HG02588 (cell line): ENCODE measurements at regions not wholly inside any gene's neighbourhood (a gene's known extent, or its start where the extent isn't known, plus 50 kb on each side); places are given as distances from the start of the nearest gene placed in this dataset.
"Not testable (repeated sequence)": the region's sequence is repeated elsewhere in the genome, so short reads cannot be mapped to it uniquely, and the experiment has no call there.

Experiments
- ATAC-seq: cut with Tn5 transposase; IDR thresholded peaks from one replicate; pipeline ENCODE4 v1.9.1; 2021; ENCODE audit warnings: mild to moderate bottlenecking, moderate library complexity; ENCODE audit not compliant: unreplicated experiment

GRCh38 chr18:56445422-56445821, 193.0 kb downstream of the TXNL1 start:
- no peak for ATAC-seq

GRCh38 chr18:56444201-56444600, 194.2 kb downstream of the TXNL1 start:
- no peak for ATAC-seq

GRCh38 chr18:56443166-56443907, 195.1 kb downstream of the TXNL1 start:
- ATAC-seq, result no peak

- not testable (repeated sequence) for ATAC-seq
Observed at GRCh38 chr18:56438480-56438879, 199.9 kb downstream of the TXNL1 start.

- ATAC-seq, result no peak
Observed at GRCh38 chr18:56436651-56437050, 201.7 kb downstream of the TXNL1 start.

DNA sequence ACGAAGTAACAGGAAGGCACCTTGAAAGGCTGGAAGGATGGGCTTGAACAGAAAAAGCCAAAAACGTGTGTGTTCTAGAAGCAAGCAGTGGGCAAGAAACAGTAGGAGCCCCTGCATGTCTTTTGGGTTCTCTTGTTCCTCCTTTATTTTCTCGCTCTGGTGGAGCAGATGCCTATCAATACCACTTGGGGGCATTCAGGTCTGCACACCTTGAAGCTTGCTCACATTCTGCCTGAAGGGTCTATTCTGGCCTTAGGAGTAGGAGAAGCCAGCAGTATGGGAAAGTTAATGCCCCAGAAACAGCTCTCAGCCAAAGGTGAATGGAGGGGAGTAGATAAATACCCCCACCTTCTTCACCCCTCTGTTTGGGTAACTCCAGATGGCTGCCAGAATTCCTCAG, 204.5 kb downstream of the TXNL1 start:
- no peak for ATAC-seq

DNA sequence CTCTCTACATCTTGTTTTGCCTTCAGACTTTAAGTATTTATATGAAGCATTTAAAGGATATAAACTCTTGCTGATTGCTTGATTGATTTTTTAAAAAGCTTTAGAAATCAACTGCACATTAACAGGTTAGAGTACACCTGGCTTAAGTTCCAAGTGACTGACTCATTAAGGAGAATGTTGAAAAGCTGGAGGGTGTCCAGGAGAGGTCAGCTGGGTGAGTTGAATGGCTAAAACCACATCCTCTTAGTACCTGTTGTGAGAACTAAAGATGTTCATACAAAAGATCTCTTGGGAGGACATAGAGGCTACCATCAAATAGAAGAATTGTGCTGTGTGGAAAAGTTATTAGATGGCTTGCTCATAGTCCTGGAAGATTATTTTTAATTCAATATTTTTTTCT, 206.8 kb downstream of the TXNL1 start:
- ATAC-seq, result no peak

GRCh38 chr18:56423626-56424025, 214.8 kb downstream of the TXNL1 start:
- no peak for ATAC-seq

GRCh38 chr18:56421647-56422046, 216.7 kb downstream of the TXNL1 start:
- ATAC-seq, result no peak

DNA sequence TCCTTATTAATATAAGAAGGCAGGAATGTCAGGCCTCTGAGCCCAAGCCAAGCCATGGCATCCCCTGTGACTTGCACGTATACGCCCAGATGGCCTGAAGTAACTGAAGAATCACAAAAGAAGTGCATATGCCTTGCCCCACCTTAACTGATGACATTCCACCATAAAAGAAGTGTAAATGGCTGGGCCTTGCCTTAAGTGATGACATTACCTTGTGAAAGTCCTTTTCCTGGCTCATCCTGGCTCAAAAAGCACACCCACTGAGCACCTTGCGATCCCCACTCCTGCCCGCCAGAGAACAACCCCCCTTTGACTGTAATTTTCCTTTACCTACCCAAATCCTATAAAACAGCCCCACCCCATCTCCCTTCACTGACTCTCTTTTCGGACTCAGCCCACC, 217.5 kb downstream of the TXNL1 start:
- ATAC-seq, result not testable (repeated sequence)

- ATAC-seq, result no peak
Observed at GRCh38 chr18:56414357-56414756, 224.0 kb downstream of the TXNL1 start.

- ATAC-seq, result no peak
Observed at GRCh38 chr18:56413862-56414261, 224.5 kb downstream of the TXNL1 start.

DNA sequence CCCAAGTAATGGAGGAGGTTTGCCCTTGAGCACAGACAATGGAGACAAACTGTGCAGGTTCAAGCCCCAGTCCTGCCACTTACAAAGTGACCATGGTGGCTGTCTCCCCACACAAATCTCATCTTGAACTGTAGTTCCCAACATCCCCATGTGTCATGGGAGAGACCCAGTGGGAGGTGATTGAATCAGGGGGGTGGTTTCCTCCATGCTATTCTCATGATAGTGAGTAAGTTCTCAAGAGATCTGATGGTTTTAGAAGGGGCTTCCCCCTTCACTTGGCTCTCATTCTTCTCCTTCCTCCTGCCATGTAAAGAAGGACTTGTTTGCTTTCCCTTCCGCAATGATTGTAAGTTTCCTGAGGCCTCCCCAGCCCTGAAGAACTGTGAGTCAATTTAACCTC, 225.4 kb downstream of the TXNL1 start:
- no peak for ATAC-seq

DNA sequence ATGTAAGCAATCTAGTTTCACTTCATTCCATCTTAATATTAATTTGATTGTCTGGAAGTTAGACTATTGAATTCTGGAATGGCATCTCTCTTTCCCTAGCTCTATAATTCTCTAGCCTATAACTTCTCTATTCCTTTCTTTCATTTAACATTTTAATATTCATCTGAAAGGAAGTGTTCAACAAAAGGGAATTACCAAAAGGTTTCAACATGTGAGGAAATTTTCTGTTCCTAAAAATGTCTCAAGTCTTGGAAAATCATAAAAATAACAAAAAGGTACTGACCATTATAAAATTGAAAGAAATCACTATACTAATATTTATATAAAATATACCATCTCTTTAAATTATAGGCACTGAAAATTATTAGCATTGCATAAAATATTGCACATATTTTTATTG, 228.7 kb downstream of the TXNL1 start:
- no peak for ATAC-seq

DNA sequence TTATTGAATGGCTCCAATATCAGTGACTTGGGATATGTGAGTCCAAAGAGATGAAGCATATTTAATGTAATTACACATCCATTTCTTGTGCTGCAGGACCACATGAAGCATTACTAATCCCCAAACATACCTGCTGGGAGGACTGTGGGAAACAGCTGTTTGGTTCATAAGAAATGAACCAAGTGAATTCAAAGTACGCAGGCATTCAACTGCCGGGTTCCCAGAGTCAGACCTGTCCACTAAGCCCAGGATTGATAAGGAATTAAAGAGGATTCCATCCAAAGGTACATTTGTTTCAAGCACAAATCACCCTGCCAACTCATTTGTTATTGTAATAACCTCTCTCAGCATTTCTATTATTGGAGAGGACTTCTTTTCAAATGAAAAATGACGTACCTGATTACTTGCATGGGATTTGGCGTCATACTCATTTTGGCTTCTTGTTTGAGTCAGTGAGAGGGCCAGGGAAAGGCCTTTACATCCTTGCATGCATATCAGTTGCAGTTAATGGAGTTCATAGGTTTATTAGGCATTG, 230.7 kb downstream of the TXNL1 start:
- no peak for ATAC-seq

GRCh38 chr18:56402872-56403516, 235.4 kb downstream of the TXNL1 start:
- ATAC-seq, result no peak

GRCh38 chr18:56393870-56394269, 244.5 kb downstream of the TXNL1 start:
- no peak for ATAC-seq

- no peak for ATAC-seq
Observed at GRCh38 chr18:56391931-56392590, 246.3 kb downstream of the TXNL1 start.

DNA sequence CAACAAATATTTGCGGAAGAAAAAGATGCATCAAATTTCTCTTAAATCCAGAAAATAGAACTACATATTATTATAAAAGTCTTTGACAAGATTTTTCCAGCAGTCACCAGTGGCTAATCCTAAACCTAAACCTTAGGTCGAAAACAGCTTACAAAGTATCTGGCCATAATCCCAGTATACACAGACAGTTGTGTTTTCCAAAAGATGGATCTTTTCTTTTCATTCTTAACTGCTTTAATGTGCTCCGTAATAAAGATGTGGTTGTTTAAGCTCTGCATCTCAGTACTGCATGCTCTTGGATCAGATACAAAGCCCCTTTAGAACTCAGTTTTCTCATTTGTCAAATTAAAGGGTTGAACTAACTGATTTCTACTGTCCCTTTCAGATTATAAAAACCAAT, 247.8 kb downstream of the TXNL1 start:
- no peak for ATAC-seq

- no peak for ATAC-seq
Observed at GRCh38 chr18:56389190-56389589, 249.2 kb downstream of the TXNL1 start.

DNA sequence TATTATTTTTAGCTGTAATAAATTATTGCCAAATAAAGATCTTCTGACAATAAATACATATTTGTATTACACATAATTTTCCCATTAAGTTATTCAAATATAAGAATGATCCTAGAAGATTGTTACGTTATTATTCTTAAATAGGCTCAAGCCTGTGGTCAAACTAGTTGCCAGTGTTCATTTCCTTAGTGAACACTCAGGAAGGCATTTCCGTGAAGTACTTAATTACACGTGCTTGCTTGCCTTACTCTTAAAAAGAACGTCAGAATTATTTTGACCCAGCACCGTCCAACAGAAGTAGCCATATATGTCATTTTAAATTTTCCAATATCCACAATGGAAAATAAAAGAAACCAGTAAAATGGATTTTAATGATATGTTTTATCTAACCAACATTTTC, 249.8 kb downstream of the TXNL1 start:
- no peak for ATAC-seq

DNA sequence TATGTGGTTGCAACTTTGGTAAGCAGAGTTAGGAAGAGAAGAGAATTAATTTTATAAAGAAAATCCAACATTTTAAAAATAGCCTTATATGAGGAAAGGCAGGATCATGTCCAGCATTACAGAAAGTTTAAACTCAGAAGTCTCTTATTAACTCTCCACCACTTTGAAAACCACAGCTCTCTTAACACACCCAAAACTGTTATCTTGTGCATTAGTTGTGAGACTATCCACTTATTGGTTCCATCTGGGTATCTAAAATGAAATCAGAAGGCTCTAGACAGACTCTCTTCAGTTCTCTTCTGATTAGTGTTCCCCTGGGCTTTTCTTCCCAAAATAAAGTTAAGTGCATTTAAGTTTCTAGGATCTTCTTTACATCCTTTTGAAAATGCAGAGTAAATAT, 251.5 kb downstream of the TXNL1 start:
- no peak for ATAC-seq
